ENCODE measurements at regions not wholly inside any gene's neighbourhood (a gene's known extent, or its start where the extent isn't known, plus 50 kb on each side); places are given as distances from the start of the nearest gene placed in this dataset.

GRCh38 chr20:21812379-21812778 lies 106.9 kb downstream of the PAX1 start:
- TF ChIP-seq POLR2A (IDR thresholded peaks at IDR 0.05) (no peak), CTCF (IDR thresholded peaks at IDR 0.05) (no peak)
